Loucy (cell line): ENCODE measurements at regions not wholly inside any gene's neighbourhood (a gene's known extent, or its start where the extent isn't known, plus 50 kb on each side); places are given as distances from the start of the nearest gene placed in this dataset.

Experiments used
- H2AFZ ChIP-seq: fragments of 200-600 bp; sonication (generic); 2 replicates; pipeline ENCODE4 v1.6.0; 2016; ENCODE audit warnings: antibody characterized with exemption, mild to moderate bottlenecking, low read length, moderate library complexity
- H3F3A ChIP-seq: fragments of 200-600 bp; 2 replicates; pipeline ENCODE4 v1.6.0; 2016; ENCODE audit warnings: antibody characterized with exemption, low read depth, mild to moderate bottlenecking
- H3K27me3 ChIP-seq: fragments of 200-600 bp; sonication (generic); 2 replicates; pipeline ENCODE4 v1.6.1; 2014; ENCODE audit warnings: low read length, mild to moderate bottlenecking; ENCODE audit not compliant: insufficient read depth, poor library complexity, severe bottlenecking
- H3K36me3 ChIP-seq: fragments of 200-600 bp; sonication (generic); 2 replicates; pipeline ENCODE4 v1.6.1; 2016; ENCODE audit warnings: low read length; ENCODE audit not compliant: insufficient read depth
- H3K4me1 ChIP-seq: fragments of 200-600 bp; sonication (generic); 2 replicates; pipeline ENCODE4 v1.5.1; 2014; ENCODE audit warnings: low read length, mild to moderate bottlenecking; ENCODE audit not compliant: insufficient read depth, poor library complexity, severe bottlenecking
- H3K4me2 ChIP-seq: fragments of 200-600 bp; sonication (generic); 2 replicates; pipeline ENCODE4 v1.6.0; 2014; ENCODE audit warnings: antibody characterized with exemption, low read length, low read depth, mild to moderate bottlenecking; ENCODE audit not compliant: poor library complexity, severe bottlenecking
- H3K4me3 ChIP-seq: fragments of 200-600 bp; sonication (generic); 2 replicates; pipeline ENCODE4 v1.5.1; 2014; ENCODE audit warnings: low read length, mild to moderate bottlenecking, mixed read lengths; ENCODE audit not compliant: poor library complexity, severe bottlenecking
- H3K79me2 ChIP-seq: fragments of 200-600 bp; sonication (generic); 2 replicates; pipeline ENCODE4 v1.6.1; 2014; ENCODE audit warnings: low read length; ENCODE audit not compliant: insufficient read depth
- H3K9ac ChIP-seq: fragments of 200-600 bp; sonication (generic); 2 replicates; pipeline ENCODE4 v1.6.0; 2014; ENCODE audit warnings: mild to moderate bottlenecking, low read depth, low read length, moderate library complexity; ENCODE audit not compliant: poor library complexity, severe bottlenecking
- H3K9me2 ChIP-seq: fragments of 200-600 bp; sonication (generic); replicated peaks from 2 replicates; pipeline ENCODE4 v1.6.1; 2016; ENCODE audit warnings: low read depth, low read length, mixed read lengths
- H3K9me3 ChIP-seq: fragments of 200-600 bp; sonication (generic); 2 replicates; pipeline ENCODE4 v1.6.1; 2014; ENCODE audit warnings: mild to moderate bottlenecking, antibody characterized with exemption, low read length, low read depth; ENCODE audit not compliant: insufficient read depth
- H4K20me1 ChIP-seq: fragments of 200-600 bp; sonication (generic); 2 replicates; pipeline ENCODE4 v1.6.0; 2014; ENCODE audit warnings: antibody characterized with exemption, low read length, mild to moderate bottlenecking; ENCODE audit not compliant: insufficient read depth, poor library complexity, severe bottlenecking
- CTCF ChIP-seq: fragments of 200-600 bp; sonication (generic); conservative IDR thresholded peaks from 2 replicates; pipeline ENCODE4 v1.5.1; 2014; ENCODE audit warnings: mild to moderate bottlenecking, antibody characterized with exemption, low read length
- EZH2phosphoT487 ChIP-seq: fragments of 200-600 bp; IDR thresholded peaks from 2 replicates; pipeline ENCODE4 v1.6.1; 2018; ENCODE audit warnings: antibody characterized with exemption, mild to moderate bottlenecking, moderate library complexity, borderline replicate concordance

DNA sequence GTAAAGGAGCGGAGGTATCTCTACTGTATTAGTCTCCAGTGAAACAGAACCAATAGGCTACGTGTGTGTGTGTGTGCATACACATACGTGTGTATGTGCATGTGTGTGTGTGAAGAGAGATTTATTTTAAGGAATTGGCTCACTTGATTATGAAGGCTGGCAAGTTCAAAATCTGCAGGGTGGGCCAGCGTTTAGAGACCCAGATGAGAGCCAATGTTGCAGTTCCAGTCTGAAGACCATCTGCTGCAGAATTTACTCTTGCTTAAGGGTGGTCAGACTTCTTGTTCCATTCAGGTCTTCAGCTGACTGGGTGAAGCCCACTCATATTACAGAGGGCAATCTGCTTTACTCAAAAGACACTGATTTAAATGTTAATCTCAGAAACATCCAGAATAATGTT is 119.2 kb downstream of the FGF18 start:
- H3K27me3 ChIP-seq = no peaks in the 10 kb centered on the region
- no peak overlapping the region for H3K9ac ChIP-seq
- no peaks in the 10 kb centered on the region for H3K79me2 ChIP-seq
- H3K4me3 ChIP-seq = no peak overlapping the region
- H3K4me2 ChIP-seq = no peak overlapping the region
- no peak for TF ChIP-seq EZH2phosphoT487
- no peak for TF ChIP-seq CTCF
- H3K4me1 ChIP-seq = no peaks in the 10 kb centered on the region
- no peaks in the 10 kb centered on the region for H3K9me3 ChIP-seq
- H2AFZ ChIP-seq = no peak overlapping the region
- no peaks in the 10 kb centered on the region for H3K36me3 ChIP-seq
- no peaks in the 10 kb centered on the region for H3F3A ChIP-seq
- no peaks in the 10 kb centered on the region for H3K9me2 ChIP-seq
- no peaks in the 10 kb centered on the region for H4K20me1 ChIP-seq

DNA sequence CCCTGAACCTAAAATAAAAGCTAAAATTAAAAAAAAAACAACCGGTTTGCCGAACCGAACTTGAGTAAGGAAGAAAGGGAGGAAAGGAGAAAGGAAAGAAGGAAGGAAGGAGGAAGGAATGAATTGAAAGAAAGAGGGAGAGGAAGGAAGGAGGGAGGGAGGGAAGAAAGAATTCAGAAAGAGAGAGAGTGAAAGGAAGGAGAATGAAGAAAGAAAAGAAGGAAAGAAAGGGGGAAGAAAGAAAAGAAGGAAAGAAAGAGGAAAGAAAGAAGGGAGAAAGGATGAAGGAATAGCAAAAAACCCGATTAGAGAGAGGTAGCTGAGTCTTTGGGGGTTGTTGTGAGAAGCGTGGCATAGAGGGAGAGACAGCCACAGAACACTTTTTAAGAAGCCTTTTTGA is 121.4 kb downstream of the FGF18 start:
- no peak overlapping the region for H3K4me2 ChIP-seq
- no peaks in the 10 kb centered on the region for H3F3A ChIP-seq
- H3K79me2 ChIP-seq = no peaks in the 10 kb centered on the region
- no peaks in the 10 kb centered on the region for H3K4me1 ChIP-seq
- H3K9me2 ChIP-seq = no peaks in the 10 kb centered on the region
- no peaks in the 10 kb centered on the region for H4K20me1 ChIP-seq
- H3K4me3 ChIP-seq = no peak overlapping the region
- no peaks in the 10 kb centered on the region for H3K36me3 ChIP-seq
- no peak overlapping the region for H3K9ac ChIP-seq
- no peak for TF ChIP-seq CTCF
- TF ChIP-seq EZH2phosphoT487 = no peak
- H3K27me3 ChIP-seq = no peaks in the 10 kb centered on the region
- H2AFZ ChIP-seq = no peak overlapping the region
- no peaks in the 10 kb centered on the region for H3K9me3 ChIP-seq

- Histone ChIP-seq H4K20me1 (no peaks in the 10 kb centered on the region), H3K9ac (no peak overlapping the region), H3K27me3 (no peaks in the 10 kb centered on the region), H3K4me1 (no peaks in the 10 kb centered on the region), H3K9me3 (no peaks in the 10 kb centered on the region), H3K4me3 (no peak overlapping the region), H3F3A (no peaks in the 10 kb centered on the region), H2AFZ (no peak overlapping the region), H3K36me3 (no peaks in the 10 kb centered on the region), H3K4me2 (no peak overlapping the region), H3K79me2 (no peaks in the 10 kb centered on the region), H3K9me2 (no peaks in the 10 kb centered on the region)
- TF ChIP-seq CTCF (no peak), EZH2phosphoT487 (no peak)
These were observed 121.9 kb downstream of the FGF18 start for GRCh38 chr5:171541341-171541776.
